ENCODE measurements at regions not wholly inside any gene's neighbourhood (a gene's known extent, or its start where the extent isn't known, plus 50 kb on each side); places are given as distances from the start of the nearest gene placed in this dataset.

GRCh38 chr14:71773898-71774481 lies 158.2 kb upstream of the RGS6 start:
- TF ChIP-seq CTCF (IDR thresholded peaks at IDR 0.05 in 8 of 11, conservative IDR thresholded peaks at IDR 0.05 in 3 of 11) (no peak), POLR2AphosphoS5 (IDR thresholded peaks at IDR 0.05) (no peak), POLR2A (IDR thresholded peaks at IDR 0.05) (no peak)
